ENCODE measurements at regions not wholly inside any gene's neighbourhood (a gene's known extent, or its start where the extent isn't known, plus 50 kb on each side); places are given as distances from the start of the nearest gene placed in this dataset.
"Not testable (repeated sequence)": the region's sequence is repeated elsewhere in the genome, so short reads cannot be mapped to it uniquely, and the experiment has no call there.

DNA sequence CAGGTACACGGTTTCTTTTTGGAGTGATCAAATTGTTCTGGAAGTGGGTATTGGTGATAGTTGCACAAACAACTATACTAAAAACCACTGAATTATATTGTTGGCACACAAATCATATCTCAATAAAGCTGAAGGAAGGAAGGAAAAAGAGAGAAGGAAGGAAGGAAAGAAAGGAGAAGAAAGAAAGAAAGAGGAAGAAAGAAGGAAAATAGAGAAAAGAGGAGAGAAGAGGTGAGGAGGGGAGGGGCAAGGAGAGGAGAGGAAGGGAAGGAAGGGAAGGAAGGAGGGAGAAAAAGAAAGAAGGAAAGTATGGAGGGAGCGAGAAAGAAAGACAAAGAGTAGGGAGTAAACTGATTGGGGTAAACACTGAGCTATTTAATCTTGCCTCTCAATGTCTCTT lies 77.9 kb upstream of the TSC22D2 start:
- no peaks in the 10 kb centered on the region for H3K4me1 ChIP-seq (ENCODE audit: control insufficient read depth in 2 of 2, insufficient read depth in 2 of 2, low read length in 2 of 2)
- H3K27ac ChIP-seq (ENCODE audit: low read depth in 2 of 2, low read length in 2 of 2) = no peak overlapping the region
- no peaks in the 10 kb centered on the region for H3K9me3 ChIP-seq (ENCODE audit: control insufficient read depth in 2 of 2, low read length in 2 of 2)
- no peaks in the 10 kb centered on the region for H3K27me3 ChIP-seq (ENCODE audit: control insufficient read depth in 2 of 2, insufficient read depth in 2 of 2, low read length in 2 of 2)
- no peak overlapping the region for H3K4me3 ChIP-seq (ENCODE audit: low read length in 2 of 2)
- H3K36me3 ChIP-seq (ENCODE audit: control insufficient read depth in 2 of 2, insufficient read depth in 2 of 2, low read length in 2 of 2) = no peaks in the 10 kb centered on the region
- H3K9ac ChIP-seq (ENCODE audit: low read depth in 1 of 2, low read length in 2 of 2) = no peak overlapping the region

GRCh38 chr3:150329408-150329807 lies 78.7 kb upstream of the TSC22D2 start:
- H3K9ac ChIP-seq (ENCODE audit: low read depth in 1 of 2, low read length in 2 of 2) = no peak overlapping the region
- H3K4me3 ChIP-seq (ENCODE audit: low read length in 2 of 2) = no peak overlapping the region
- no peak overlapping the region for H3K27ac ChIP-seq (ENCODE audit: low read depth in 2 of 2, low read length in 2 of 2)
- H3K36me3 ChIP-seq (ENCODE audit: control insufficient read depth in 2 of 2, insufficient read depth in 2 of 2, low read length in 2 of 2) = no peaks in the 10 kb centered on the region
- H3K4me1 ChIP-seq (ENCODE audit: control insufficient read depth in 2 of 2, insufficient read depth in 2 of 2, low read length in 2 of 2) = no peaks in the 10 kb centered on the region
- no peaks in the 10 kb centered on the region for H3K27me3 ChIP-seq (ENCODE audit: control insufficient read depth in 2 of 2, insufficient read depth in 2 of 2, low read length in 2 of 2)
- no peaks in the 10 kb centered on the region for H3K9me3 ChIP-seq (ENCODE audit: control insufficient read depth in 2 of 2, low read length in 2 of 2)

DNA sequence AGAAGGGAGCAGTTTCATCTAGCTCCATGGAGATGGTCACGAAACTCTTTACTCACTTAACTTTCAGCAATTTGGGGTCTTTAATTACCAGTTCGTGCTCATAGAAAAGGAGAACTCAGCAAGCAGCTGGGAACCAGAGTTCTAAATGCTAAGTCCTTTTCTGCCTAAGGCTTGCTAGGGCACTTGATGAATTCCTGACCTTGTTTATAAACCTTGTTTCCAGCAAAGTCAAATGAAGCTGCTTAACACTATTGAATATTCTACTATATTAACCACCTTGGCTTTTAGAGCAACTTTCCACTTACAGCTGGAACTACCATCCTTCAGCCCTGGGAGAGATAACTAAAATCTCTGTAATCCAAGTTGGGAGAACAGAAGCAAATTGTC lies 79.5 kb upstream of the TSC22D2 start:
- Histone ChIP-seq H3K4me1 (ENCODE audit: control insufficient read depth in 2 of 2, insufficient read depth in 2 of 2, low read length in 2 of 2) (no peaks in the 10 kb centered on the region), H3K9ac (ENCODE audit: low read depth in 1 of 2, low read length in 2 of 2) (no peak overlapping the region), H3K9me3 (ENCODE audit: control insufficient read depth in 2 of 2, low read length in 2 of 2) (no peaks in the 10 kb centered on the region), H3K27me3 (ENCODE audit: control insufficient read depth in 2 of 2, insufficient read depth in 2 of 2, low read length in 2 of 2) (no peaks in the 10 kb centered on the region), H3K36me3 (ENCODE audit: control insufficient read depth in 2 of 2, insufficient read depth in 2 of 2, low read length in 2 of 2) (no peaks in the 10 kb centered on the region), H3K4me3 (ENCODE audit: low read length in 2 of 2) (no peak overlapping the region), H3K27ac (ENCODE audit: low read depth in 2 of 2, low read length in 2 of 2) (no peak overlapping the region)

- Histone ChIP-seq H3K36me3 (ENCODE audit: control insufficient read depth in 2 of 2, insufficient read depth in 2 of 2, low read length in 2 of 2) (no peaks in the 10 kb centered on the region), H3K4me3 (ENCODE audit: low read length in 2 of 2) (no peak overlapping the region), H3K9ac (ENCODE audit: low read depth in 1 of 2, low read length in 2 of 2) (no peak overlapping the region), H3K4me1 (ENCODE audit: control insufficient read depth in 2 of 2, insufficient read depth in 2 of 2, low read length in 2 of 2) (no peaks in the 10 kb centered on the region), H3K9me3 (ENCODE audit: control insufficient read depth in 2 of 2, low read length in 2 of 2) (no peaks in the 10 kb centered on the region), H3K27ac (ENCODE audit: low read depth in 2 of 2, low read length in 2 of 2) (no peak overlapping the region), H3K27me3 (ENCODE audit: control insufficient read depth in 2 of 2, insufficient read depth in 2 of 2, low read length in 2 of 2) (no peaks in the 10 kb centered on the region)
These were observed 80.1 kb upstream of the TSC22D2 start for GRCh38 chr3:150327678-150328653.

GRCh38 chr3:150324788-150325187 lies 83.3 kb upstream of the TSC22D2 start:
- no peaks in the 10 kb centered on the region for H3K4me1 ChIP-seq (ENCODE audit: control insufficient read depth in 2 of 2, insufficient read depth in 2 of 2, low read length in 2 of 2)
- no peaks in the 10 kb centered on the region for H3K36me3 ChIP-seq (ENCODE audit: control insufficient read depth in 2 of 2, insufficient read depth in 2 of 2, low read length in 2 of 2)
- no peak overlapping the region for H3K9ac ChIP-seq (ENCODE audit: low read depth in 1 of 2, low read length in 2 of 2)
- no peak overlapping the region for H3K27ac ChIP-seq (ENCODE audit: low read depth in 2 of 2, low read length in 2 of 2)
- H3K27me3 ChIP-seq (ENCODE audit: control insufficient read depth in 2 of 2, insufficient read depth in 2 of 2, low read length in 2 of 2) = no peaks in the 10 kb centered on the region
- H3K9me3 ChIP-seq (ENCODE audit: control insufficient read depth in 2 of 2, low read length in 2 of 2) = no peaks in the 10 kb centered on the region
- H3K4me3 ChIP-seq (ENCODE audit: low read length in 2 of 2) = no peak overlapping the region

DNA sequence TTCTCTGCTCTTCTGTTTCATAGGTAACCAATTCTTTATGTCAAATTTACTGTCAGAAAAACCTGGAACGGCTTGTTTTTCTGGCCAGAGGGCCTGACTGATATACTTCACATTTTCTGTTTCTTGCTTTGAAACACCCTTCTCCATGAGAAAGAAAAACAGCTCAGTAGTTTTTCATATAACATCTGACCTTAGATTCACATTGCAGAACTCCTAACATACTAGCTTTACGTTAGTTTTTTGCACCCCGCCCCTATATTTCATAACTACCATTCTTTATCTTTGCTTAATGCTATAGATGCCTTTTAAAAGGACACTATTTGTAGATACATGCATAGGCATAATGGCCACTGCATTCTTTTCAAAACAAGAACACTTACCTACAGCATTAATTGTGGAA lies 83.9 kb upstream of the TSC22D2 start:
- Histone ChIP-seq H3K27ac (ENCODE audit: low read depth in 2 of 2, low read length in 2 of 2) (no peak overlapping the region), H3K36me3 (ENCODE audit: control insufficient read depth in 2 of 2, insufficient read depth in 2 of 2, low read length in 2 of 2) (no peaks in the 10 kb centered on the region), H3K27me3 (ENCODE audit: control insufficient read depth in 2 of 2, insufficient read depth in 2 of 2, low read length in 2 of 2) (no peaks in the 10 kb centered on the region), H3K4me1 (ENCODE audit: control insufficient read depth in 2 of 2, insufficient read depth in 2 of 2, low read length in 2 of 2) (no peaks in the 10 kb centered on the region), H3K9ac (ENCODE audit: low read depth in 1 of 2, low read length in 2 of 2) (no peak overlapping the region), H3K4me3 (ENCODE audit: low read length in 2 of 2) (no peak overlapping the region), H3K9me3 (ENCODE audit: control insufficient read depth in 2 of 2, low read length in 2 of 2) (no peaks in the 10 kb centered on the region)

DNA sequence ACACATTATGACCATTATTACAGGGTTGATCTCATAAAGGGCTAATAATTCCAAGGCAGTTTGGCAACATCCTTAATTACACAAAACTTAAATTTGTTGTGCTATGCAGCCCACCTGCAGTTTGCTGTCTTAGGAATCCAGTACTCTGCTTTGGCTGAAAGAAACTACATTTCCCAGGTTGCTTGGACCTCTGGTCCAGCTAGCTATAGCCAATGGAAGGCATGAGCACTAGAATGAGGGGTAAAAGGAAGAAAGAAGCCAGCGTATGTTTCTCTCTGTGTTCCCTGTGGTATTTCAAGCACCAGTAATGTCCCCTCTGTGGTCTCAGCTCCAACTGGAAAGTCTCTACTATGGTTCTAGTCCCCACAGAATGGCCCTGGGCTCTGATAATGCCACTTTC lies 84.3 kb upstream of the TSC22D2 start:
- Histone ChIP-seq H3K4me3 (ENCODE audit: low read length in 2 of 2) (no peak overlapping the region), H3K4me1 (ENCODE audit: control insufficient read depth in 2 of 2, insufficient read depth in 2 of 2, low read length in 2 of 2) (no peaks in the 10 kb centered on the region)

GRCh38 chr3:150323091-150323490 lies 85.0 kb upstream of the TSC22D2 start:
- not testable (repeated sequence) for H3K9ac ChIP-seq (ENCODE audit: low read depth in 1 of 2, low read length in 2 of 2); H3K4me3 ChIP-seq (ENCODE audit: low read length in 2 of 2); H3K27ac ChIP-seq (ENCODE audit: low read depth in 2 of 2, low read length in 2 of 2); H3K27me3 ChIP-seq (ENCODE audit: control insufficient read depth in 2 of 2, insufficient read depth in 2 of 2, low read length in 2 of 2); H3K36me3 ChIP-seq (ENCODE audit: control insufficient read depth in 2 of 2, insufficient read depth in 2 of 2, low read length in 2 of 2); H3K9me3 ChIP-seq (ENCODE audit: control insufficient read depth in 2 of 2, low read length in 2 of 2); H3K4me1 ChIP-seq (ENCODE audit: control insufficient read depth in 2 of 2, insufficient read depth in 2 of 2, low read length in 2 of 2)

More for the DNA sequence above, 84.3 kb upstream of the TSC22D2 start:
- H3K27ac ChIP-seq (ENCODE audit: low read depth in 2 of 2, low read length in 2 of 2) = no peak overlapping the region
- H3K9ac ChIP-seq (ENCODE audit: low read depth in 1 of 2, low read length in 2 of 2) = no peak overlapping the region
- H3K9me3 ChIP-seq (ENCODE audit: control insufficient read depth in 2 of 2, low read length in 2 of 2) = no peaks in the 10 kb centered on the region
- no peaks in the 10 kb centered on the region for H3K36me3 ChIP-seq (ENCODE audit: control insufficient read depth in 2 of 2, insufficient read depth in 2 of 2, low read length in 2 of 2)
- H3K27me3 ChIP-seq (ENCODE audit: control insufficient read depth in 2 of 2, insufficient read depth in 2 of 2, low read length in 2 of 2) = no peaks in the 10 kb centered on the region

DNA sequence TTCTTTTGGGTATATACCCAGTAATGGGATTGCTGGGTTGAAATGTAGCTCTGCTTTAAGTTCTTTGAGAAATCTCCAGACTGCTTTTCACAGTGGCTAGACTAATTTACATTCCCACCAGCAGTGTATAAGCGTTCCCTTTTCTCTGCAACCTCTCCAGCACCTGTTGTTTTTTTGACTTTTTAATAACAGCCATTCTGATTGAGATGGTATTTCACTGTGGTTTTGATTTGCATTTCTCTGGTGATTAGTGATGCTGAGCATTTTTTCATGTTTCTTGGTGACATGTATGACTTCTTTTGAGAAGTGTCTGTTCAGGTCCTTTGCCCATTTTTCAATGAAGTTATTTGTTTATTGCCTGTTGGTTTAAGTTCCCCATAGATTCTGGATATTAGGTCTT lies 87.1 kb upstream of the TSC22D2 start:
- H3K27me3 ChIP-seq (ENCODE audit: control insufficient read depth in 2 of 2, insufficient read depth in 2 of 2, low read length in 2 of 2); H3K9ac ChIP-seq (ENCODE audit: low read depth in 1 of 2, low read length in 2 of 2); H3K27ac ChIP-seq (ENCODE audit: low read depth in 2 of 2, low read length in 2 of 2); H3K4me3 ChIP-seq (ENCODE audit: low read length in 2 of 2); H3K9me3 ChIP-seq (ENCODE audit: control insufficient read depth in 2 of 2, low read length in 2 of 2); H3K4me1 ChIP-seq (ENCODE audit: control insufficient read depth in 2 of 2, insufficient read depth in 2 of 2, low read length in 2 of 2); H3K36me3 ChIP-seq (ENCODE audit: control insufficient read depth in 2 of 2, insufficient read depth in 2 of 2, low read length in 2 of 2): not testable (repeated sequence)

DNA sequence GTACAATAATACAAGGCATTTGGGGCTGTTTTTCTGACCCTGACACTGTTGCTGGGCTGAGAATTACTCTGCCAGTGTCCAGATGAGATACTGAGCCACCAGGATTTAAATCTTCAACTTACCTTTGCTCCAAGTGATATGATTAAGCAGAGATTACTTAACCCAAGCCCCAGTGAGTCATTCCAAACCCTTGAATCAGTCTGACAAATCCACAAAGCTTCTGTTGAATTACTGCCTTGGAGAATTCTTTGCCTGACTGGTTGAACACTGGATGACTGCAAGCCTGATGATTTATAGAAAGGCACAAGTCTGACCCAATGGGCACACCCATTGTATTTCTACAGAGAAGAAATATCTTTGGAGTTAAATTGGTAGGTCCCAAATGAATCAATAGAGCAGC lies 88.2 kb upstream of the TSC22D2 start:
- no peaks in the 10 kb centered on the region for H3K9me3 ChIP-seq (ENCODE audit: control insufficient read depth in 2 of 2, low read length in 2 of 2)
- no peaks in the 10 kb centered on the region for H3K27me3 ChIP-seq (ENCODE audit: control insufficient read depth in 2 of 2, insufficient read depth in 2 of 2, low read length in 2 of 2)
- H3K27ac ChIP-seq (ENCODE audit: low read depth in 2 of 2, low read length in 2 of 2) = peak overlapping the region in 1 of 2 donors; percentile 6
- H3K4me3 ChIP-seq (ENCODE audit: low read length in 2 of 2) = no peak overlapping the region
- H3K9ac ChIP-seq (ENCODE audit: low read depth in 1 of 2, low read length in 2 of 2) = no peak overlapping the region
- H3K4me1 ChIP-seq (ENCODE audit: control insufficient read depth in 2 of 2, insufficient read depth in 2 of 2, low read length in 2 of 2) = peaks cover 0 to 5% of the 10 kb centered on the region in 2 donors
- H3K36me3 ChIP-seq (ENCODE audit: control insufficient read depth in 2 of 2, insufficient read depth in 2 of 2, low read length in 2 of 2) = no peaks in the 10 kb centered on the region
